Right ventricle myocardium superior (tissue), 1 donor: ENCODE measurements at regions not wholly inside any gene's neighbourhood (a gene's known extent, or its start where the extent isn't known, plus 50 kb on each side); places are given as distances from the start of the nearest gene placed in this dataset.
A peak's percentile ranks its signal among the peaks of the same experiment; 100 is the strongest.
"Not testable (repeated sequence)": the region's sequence is repeated elsewhere in the genome, so short reads cannot be mapped to it uniquely, and the experiment has no call there.

ENCODE experiments used
- ATAC-seq: fragments of 200-7000 bp; cut with Tn5 transposase; one replicate; pipeline ENCODE4 v1.9.1; 2020; ENCODE audit warnings: mild to moderate bottlenecking; ENCODE audit not compliant: poor library complexity
- DNase-seq: peaks from one replicate; pipeline ENCODE4 v3.0.0-alpha.2; 2020
- intact Hi-C: fragments of 100-400 bp; cut with DNase I; formaldehyde crosslinking; loops from one replicate; pipeline ENCODE4 v1.11.2; 2022
- donor health status: DM: no; HTN: yes; CAD: no; lungs with severe emphysema.

DNA sequence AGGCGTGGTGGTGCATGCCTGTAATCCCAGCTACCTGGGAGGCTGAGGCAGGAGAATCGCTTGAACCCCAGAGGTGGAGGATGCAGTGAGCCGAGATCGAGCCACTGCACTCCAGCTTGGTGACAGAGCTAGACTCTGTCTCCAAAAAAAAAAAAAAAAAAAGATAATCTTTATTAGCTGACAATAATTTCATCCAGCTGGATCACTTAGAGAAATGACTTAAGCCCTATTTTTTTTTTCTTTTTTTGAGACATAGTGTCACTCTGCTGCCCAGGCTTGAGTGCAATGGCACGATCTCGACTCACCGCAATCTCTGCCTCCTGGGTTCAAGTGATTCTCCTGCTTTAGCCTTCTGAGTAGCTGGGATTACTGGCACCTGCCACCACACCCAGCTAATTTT is 51.6 kb upstream of the MAP4K4 start:
- ATAC-seq, DNase-seq, intact Hi-C loops: not testable (repeated sequence)

DNA sequence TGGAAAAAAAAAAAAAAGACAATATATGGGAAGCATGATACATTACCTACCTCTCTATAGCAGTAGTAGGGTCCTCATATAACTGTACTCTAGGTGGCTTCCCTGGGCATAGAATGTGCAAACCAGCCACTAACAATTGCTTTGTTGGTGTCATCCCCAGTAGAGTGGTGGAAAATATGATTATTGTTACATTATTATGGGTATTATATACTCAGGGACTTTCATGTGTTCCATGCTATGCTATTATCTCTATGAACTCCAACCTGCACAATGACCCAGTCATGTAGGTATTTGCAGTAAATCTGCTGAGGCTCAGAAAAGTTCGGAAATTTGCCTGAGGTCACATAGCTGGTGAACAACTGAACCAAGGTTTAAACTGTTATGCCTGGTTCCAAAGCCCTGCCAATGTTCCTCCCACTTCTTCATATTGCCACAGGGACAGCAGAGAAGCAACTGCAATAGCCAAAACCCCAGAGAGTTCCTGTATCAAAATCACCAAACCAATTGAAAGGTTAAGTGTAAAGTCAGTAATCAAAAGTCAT is 52.6 kb upstream of the MAP4K4 start:
- ATAC-seq (no peak), DNase-seq (no peak)
- intact Hi-C loops: no loop called here

DNA sequence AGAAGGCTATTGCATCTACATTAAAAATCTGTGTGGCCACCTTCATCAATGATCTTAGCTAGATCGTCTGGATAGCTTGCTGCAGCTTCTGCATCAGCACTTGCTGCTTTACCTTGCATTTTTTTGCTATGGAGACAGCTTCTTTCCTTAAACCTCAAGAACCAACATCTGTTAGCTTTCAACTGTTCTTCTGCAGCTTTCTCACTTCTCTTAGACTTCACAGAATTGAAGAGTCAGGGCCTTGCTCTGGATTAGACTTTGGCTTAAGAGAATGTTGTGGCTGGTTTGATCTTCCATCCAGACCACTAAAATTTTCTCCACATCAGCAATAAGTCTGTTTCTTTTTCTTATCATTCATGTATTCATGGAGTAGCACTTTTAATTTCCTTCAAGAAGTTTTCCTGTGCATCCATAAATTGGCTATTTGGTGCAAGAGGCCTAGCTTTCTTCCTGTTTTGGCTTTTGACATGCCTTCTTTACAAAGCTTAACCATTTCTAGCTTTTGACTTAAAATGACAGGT is 54.4 kb upstream of the MAP4K4 start:
- intact Hi-C loops: no loop called here
- no peak for ATAC-seq
- DNase-seq: no peak

DNA sequence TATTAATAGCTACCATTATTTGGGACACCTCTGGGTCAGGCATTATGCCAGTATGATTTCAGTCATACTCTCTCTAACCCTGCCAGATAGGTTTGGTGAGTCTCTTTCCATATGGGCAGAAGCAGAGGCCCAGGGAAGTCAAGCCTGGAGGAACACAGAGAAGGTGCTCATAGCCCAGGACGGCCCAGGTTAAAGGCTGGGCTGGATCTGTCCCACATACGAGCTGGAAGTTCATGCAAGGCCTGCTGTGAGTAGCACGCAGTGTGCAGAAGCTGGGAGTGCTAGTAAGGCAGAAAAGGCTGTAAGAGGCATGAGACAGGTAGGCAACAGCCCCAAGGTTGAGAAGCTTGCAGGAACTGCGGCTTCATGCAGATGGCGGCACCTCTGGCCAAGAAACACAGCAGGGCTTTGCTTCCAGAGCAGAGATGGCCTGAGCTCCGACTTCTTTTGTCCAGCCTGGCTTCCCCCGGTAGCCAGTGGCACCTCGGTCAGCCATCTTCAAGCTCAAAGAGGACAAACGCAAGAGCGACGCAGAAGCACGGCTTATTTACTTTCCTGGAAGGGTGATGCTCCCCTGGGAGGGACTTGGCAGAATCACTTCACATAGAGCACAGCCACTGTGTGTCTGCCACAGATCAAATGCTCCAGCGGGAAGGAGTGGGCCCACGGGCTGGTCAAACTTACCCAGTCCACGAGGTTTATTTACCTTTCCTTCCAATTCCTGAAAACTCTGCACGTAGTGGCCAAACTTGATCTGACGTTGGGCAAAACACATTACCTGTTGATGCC is 58.5 kb upstream of the MAP4K4 start:
- DNase-seq: no peak
- intact Hi-C loops: no loop called here
- ATAC-seq: no peak

DNA sequence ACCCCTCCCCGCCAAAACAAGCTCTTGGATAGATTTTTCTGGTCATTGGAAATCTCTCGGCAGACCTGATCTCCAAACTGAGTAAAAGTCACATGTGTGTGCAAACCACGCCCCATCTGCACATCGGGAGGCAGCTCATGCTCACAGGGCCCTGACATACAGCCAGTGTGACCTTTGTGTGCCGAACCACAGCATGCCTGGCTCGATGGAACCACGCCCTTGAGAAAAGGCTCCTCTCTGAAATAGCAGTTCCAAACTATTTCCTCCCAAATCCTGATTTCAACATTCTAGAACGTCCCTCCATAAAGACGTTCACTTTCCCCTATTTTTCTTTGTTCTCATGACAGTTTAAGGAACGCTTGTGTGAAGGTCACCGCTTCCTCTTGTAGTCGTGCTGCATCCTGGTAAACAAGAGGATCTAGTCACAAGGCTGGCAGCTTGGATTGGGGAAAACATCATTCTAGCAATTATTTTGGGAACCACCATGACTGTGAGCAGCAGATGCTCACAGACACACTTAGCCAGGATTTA is 59.3 kb upstream of the MAP4K4 start:
- ATAC-seq (no peak), DNase-seq (no peak)
- intact Hi-C loops: no loop called here

DNA sequence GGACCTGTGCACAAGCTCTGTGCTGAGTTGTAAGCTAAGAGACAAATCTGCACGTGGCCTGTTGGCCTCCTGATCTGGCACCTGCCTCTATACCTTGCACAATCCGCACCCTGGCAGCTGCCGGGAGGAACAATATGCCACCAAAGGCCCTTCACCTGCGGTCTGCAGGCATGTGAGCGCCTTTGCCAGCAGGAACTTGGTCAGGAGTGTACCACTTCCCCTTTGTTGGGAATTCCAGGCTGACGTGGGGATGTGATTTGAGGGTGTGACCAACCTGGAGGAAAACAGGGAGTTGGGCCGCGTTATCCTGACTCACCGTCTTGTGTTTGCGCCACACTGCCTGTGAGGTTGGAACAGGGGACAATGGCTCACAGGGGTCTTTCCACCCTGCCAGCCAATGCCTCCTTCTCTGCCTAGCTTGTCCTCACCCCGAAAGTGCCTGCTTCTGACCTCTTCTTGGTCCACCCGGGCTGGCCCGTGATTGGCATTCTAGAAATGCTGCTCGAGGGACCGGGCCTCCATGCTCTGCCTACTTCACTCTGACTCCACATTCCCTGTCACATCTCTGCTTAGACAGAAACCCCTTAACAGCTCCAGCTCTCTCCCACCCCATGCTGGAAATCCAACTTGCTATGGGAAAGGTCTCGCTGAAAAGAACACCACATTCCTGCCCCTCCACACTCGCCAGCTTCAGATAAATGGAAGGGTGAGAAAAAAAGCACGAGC is 67.1 kb upstream of the MAP4K4 start:
- DNase-seq (no peak), ATAC-seq (no peak)
- intact Hi-C loops: no loop called here

DNA sequence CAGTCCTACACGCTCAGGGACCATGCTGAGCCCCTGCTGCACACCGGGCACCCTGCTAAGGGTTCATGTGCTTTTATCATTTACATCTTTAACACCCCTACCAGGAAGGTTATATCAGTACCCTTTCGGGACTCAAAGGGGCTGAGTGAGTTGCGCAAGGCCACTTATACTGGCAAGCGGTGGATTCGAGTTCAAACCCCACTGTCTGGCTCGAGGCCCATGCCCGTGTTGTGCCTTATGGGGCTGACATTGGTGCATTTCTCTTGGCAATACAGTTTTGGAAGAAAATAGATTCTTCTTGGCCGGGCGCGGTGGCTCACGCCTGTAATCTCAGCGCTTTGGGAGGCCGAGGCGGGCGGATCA is 69.5 kb upstream of the MAP4K4 start:
- ATAC-seq: no peak
- intact Hi-C loops: no loop called here
- DNase-seq: no peak

DNA sequence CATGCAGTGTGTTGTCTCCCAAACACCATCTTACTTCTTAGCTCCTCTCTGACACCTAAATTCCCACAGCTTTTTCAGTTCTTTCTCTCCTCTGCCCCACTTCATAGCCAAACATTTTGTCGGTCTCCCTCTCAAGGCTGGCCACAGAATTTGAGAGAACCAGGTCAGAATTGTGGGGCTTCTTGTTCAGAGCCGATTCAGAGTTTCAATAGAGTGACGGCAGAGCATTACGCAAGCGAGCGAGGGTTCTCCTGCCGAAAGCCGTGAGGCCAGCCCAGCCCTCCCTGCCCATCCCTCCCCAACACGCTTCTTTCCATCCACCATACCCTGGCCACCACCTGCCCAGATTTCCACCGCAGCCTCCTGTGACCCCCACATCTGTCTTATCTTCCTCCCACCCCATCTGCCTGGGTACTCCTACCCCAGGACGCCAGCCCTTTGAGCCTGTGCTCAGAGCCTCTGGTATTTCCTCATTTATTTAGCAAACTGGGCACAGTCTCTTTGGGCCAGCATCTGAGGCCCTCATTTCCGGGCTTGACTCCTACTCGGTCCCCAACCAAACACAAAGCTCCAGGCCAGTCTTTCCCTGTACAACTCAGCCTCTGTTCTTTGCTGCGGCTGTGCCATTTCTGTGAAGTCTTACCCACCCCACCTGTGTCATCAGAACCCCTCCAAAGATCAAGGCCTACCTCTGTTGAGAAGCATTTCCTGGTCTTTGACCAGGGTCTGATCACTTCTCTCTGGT is 70.0 kb upstream of the MAP4K4 start:
- intact Hi-C loops: no loop called here
- ATAC-seq (no peak), DNase-seq (no peak)

DNA sequence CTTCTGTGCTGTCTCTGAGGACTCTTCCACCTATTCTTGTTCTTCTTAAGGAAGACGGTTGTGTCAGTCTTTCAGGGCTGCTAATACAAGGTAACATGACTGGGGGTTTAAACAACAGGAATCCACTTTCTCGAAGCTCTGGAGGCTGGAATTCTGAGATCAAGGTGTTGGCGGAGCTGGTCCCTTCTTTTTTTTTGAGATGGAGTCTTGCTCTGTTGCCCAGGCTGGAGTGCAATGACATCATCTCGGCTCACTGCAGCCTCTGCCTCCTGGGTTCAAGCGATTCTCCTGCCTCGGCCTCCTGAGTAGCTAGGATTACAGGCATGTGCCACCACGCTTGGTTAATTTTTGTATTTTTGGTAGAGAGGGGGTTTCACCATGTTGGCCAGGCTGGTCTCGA is 71.7 kb upstream of the MAP4K4 start:
- intact Hi-C loops, DNase-seq, ATAC-seq: not testable (repeated sequence)

DNA sequence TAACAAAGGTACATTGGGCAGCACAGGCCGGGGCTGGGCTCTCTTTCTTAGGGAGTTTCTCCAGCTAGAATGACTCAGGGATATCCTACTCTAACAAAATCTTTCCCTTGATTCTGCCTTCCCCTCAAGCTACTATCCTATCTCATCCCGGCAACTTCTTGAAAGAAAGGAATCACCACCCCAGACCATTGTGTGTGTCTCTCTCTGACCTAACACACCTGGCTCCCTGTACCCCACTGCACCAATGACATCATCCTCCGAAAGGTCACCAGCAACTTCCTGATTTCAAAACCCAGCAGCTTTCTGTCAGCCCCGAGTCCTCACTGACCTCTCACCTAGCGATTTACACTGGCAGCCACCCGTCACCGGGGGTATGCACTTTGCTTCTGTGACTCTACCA is 72.1 kb upstream of the MAP4K4 start:
- DNase-seq (no peak), ATAC-seq (no peak)
- intact Hi-C loops: no loop called here

DNA sequence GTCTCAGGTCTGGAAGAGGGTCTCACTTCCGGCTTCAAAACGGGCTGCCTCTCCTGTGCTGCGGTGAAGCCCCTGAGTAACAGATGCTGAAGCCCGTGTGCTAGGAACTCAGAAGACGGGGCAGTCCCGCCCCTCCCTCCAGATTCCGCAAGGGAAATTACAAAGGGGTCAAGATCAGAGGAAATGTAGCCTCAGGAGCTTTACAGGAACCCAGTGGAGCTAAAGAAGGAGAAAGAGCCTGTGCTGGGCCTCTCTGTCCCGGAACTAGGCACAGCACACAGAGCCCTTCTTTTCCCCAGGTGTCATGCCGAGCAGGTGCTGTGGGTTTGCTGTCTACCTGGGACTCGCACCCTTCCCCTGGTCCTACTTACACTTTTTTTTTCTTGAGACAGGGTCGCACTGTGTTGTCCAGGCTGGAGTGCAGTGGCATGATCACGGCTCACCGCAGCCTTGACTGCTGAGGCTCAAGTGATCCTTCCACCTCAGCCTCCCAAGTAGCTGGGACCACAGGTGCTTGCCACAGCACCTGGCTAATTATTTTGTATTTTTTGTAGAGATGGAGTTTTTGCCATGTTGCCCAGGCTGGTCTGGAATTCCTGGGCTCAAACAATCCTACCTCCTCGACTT is 72.7 kb upstream of the MAP4K4 start:
- ATAC-seq (no peak), DNase-seq (no peak)
- intact Hi-C loops: no loop called here

DNA sequence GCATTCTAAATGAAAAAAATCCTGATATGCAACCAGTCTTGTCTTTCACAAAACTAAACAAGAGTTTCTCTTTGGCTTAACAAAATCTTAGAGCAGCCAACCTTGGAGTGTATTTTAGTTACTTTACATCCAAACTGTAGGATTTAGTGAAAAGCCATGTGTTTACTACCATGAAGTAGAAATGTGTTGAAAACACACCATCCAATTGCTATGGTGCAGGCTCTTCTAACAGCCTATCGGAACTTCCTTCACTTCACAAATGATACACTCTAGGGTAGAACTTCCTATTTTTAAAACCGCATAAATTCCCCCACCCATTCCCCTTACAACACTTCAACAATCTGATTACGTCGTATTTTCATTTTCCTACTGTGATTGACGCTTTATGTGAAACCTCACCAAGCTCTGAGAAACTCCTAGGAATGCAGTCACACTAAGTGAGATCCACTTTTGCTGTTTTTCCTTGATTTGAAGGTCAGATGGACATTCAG is 74.4 kb upstream of the MAP4K4 start:
- intact Hi-C loops: no loop called here
- peak; percentile 39 for ATAC-seq
- no peak for DNase-seq

DNA sequence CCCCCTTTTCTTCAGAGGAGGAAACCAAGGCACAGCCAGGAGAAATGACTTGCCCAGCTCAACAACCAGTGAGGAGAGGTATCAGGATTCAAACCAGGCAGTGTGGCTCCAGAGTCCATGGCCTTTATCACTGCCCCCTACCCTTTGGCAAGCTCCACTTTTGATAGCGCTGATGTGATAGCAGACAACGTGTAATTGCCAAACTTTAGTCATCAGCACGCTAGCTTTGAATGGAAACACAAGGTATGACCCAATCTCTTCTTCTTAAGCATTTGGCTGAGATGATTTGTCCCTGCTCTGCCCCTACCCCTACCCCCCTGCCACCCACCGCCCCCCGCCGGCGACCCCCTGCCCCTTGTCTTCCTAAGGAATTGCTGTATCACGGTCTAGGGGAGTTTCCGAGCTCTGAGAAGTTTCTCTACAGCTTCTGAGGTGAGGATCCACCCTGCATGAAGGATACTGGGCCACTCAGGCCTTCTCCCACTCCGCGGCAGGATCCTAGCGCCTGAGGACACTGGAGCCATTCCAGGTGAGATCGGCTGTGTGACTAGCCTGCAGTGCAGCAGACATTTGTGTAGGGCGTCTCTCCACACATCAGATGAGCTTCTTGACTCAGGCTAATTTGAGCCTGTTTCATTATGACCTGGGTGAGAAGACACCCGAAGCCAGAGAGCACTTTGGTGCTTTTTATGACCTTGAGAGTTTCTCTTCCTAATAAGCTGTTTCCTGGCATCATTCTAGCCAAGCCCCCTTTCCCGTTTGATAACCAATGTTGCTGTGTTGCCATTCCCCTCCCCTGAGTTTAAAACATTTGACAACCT is 75.1 kb upstream of the MAP4K4 start:
- intact Hi-C loops: no loop called here
- DNase-seq (no peak), ATAC-seq (no peak)

DNA sequence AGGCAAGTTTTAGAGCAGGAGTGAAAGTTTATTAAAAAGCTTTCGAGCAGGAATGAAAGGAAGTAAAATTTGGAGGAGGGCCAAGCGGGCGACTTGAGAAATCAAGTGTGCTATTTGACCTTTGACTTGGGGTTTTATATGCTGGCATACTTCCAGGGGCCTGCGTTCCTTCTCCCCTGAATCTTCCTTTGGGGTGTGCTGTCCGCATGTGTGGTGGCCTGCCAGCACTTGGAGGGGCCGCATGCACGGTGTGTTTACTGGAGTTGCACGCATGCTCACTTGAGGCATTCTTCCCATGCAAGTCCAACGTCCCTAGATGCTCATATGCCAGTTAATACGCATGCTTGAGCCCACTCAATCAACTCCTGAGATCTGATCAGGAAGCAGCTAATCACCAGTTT is 78.3 kb upstream of the MAP4K4 start:
- intact Hi-C loops: no loop called here
- no peak for DNase-seq
- no peak for ATAC-seq

DNA sequence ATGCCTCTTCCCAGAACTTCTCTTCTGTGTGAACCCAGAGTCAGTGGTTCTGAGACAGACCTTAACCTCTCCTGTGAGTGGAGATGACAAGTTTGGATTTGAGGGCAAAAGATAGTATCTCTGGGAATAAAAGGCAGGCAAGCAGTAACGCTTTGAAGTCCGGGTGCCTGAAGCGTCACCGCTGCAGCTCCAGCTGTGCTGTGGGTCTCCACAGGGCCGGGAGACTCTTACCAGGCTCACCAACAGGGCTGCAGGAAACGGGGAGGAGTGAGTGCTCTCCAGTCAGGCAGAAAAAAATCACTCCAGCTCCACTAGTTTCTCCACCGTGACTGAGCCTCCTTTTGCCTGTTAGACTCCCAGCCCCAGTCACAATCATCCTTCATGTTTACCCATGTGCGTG is 79.7 kb upstream of the MAP4K4 start:
- intact Hi-C loops: no loop called here
- ATAC-seq (no peak), DNase-seq (no peak)

DNA sequence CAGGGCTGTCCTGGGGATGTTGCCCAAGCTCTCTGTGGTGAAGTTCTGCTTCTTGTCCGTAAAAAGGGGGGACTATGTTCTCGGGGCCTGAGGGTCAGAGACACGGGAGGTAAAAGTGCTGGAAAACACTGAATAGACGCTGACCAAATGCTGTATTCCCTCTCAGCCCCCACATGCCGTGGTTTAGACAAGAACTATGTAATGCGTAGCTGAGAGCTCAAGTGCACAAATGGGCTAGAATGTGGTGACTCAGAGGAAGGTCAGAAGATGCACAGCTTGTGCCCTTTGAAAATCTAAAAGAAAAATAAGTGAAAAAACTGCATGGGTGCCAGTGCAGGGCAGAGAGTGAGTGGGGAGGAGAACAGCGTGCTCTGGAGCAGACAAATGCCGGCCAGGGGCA is 80.3 kb upstream of the MAP4K4 start:
- no peak for DNase-seq
- no peak for ATAC-seq

DNA sequence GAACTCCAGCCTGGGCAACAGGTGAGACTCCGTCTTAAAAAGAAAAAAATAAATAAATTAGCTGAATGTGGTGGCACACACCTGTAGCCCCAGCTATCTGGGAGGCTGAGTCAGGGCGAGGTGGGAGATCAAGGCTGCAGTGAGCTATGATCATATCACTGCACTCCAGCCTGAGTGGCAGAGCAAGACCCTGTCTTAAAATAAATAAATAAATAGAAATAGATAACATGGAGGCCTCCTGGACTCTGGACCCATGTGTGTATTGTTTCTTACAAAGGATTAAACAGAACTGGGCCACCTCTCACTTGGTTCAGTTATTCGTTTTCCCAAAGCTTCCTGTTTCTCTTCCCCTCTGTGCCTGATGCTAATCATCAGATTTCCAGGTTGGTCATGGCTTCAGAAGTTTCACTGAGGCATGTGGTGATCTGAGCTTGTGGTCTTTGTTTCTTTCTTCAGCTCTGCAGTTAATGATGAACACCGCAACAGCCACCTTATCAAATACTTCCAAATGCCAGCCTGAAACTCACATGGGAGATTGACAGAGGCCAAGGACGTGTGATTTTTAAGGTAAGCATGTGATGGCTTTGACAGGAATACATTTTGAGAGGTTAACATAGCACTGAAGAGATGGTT is 83.3 kb upstream of the MAP4K4 start:
- intact Hi-C loops: no loop called here
- no peak for DNase-seq
- no peak for ATAC-seq

More for the DNA sequence above, 80.3 kb upstream of the MAP4K4 start:
- intact Hi-C loops: no loop called here
